OCI-LY3 (cell line): ENCODE measurements at regions not wholly inside any gene's neighbourhood (a gene's known extent, or its start where the extent isn't known, plus 50 kb on each side); places are given as distances from the start of the nearest gene placed in this dataset.

Source experiments
- EZH2phosphoT487 ChIP-seq: fragments of 200-600 bp; shearing (Covaris generic); IDR thresholded peaks from 2 replicates; pipeline ENCODE4 v1.6.1; 2018; ENCODE audit warnings: antibody characterized with exemption, mixed run types, low read depth
- TF ChIP-seq, protein P1 (sequence below): fragments of 200-600, 300-600 bp; sonication (generic); IDR thresholded peaks from 2 replicates; pipeline ENCODE4 v1.5.1; 2014; ENCODE audit warnings: antibody characterized with exemption, low read length, low read depth

- TF ChIP-seq, protein P1, sequence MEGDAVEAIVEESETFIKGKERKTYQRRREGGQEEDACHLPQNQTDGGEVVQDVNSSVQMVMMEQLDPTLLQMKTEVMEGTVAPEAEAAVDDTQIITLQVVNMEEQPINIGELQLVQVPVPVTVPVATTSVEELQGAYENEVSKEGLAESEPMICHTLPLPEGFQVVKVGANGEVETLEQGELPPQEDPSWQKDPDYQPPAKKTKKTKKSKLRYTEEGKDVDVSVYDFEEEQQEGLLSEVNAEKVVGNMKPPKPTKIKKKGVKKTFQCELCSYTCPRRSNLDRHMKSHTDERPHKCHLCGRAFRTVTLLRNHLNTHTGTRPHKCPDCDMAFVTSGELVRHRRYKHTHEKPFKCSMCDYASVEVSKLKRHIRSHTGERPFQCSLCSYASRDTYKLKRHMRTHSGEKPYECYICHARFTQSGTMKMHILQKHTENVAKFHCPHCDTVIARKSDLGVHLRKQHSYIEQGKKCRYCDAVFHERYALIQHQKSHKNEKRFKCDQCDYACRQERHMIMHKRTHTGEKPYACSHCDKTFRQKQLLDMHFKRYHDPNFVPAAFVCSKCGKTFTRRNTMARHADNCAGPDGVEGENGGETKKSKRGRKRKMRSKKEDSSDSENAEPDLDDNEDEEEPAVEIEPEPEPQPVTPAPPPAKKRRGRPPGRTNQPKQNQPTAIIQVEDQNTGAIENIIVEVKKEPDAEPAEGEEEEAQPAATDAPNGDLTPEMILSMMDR, result no peak
- no peak for TF ChIP-seq EZH2phosphoT487
Measured at GRCh38 chr22:49624421-49625177, 203.1 kb downstream of the BRD1 start.
